ENCODE measurements at regions not wholly inside any gene's neighbourhood (a gene's known extent, or its start where the extent isn't known, plus 50 kb on each side); places are given as distances from the start of the nearest gene placed in this dataset.

DNA sequence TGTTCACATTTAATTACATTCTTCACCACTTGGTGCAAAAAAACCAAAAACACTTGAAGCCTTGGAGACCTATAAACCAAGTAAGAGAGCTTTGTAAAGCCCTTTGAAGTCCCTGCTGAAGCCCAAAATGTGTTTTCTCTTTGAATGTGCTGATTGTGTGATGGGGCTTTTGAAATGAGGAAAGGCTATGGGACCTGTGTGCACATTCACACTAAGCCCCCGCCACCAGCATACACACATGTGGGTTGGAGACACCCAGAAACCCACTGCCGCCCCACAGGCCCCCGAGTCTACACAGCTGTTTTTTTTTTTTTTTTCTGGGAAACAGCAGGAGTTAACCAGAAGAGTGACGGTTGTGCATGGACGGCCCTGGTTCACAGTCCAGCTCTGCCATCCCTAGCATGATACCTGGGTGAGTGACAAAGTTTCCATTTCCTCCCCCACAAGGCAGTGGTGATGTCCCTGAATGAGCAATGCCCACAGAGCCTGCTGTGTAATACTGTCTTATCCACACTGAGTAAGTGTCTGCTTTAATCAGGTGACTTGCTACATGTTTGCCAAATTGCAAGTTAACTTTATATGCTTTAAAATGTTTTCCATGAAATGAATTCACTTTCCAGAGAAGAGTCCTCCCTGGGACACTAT, 154.6 kb upstream of the GDF10 start:
- intact Hi-C loops (cut with DNase I; ENCODE audit: low total_unique reads), result no loop called here
- WGBS, 2 donors, result 88 to 89% methylated on average over 5 of the region's 5 CpGs

DNA sequence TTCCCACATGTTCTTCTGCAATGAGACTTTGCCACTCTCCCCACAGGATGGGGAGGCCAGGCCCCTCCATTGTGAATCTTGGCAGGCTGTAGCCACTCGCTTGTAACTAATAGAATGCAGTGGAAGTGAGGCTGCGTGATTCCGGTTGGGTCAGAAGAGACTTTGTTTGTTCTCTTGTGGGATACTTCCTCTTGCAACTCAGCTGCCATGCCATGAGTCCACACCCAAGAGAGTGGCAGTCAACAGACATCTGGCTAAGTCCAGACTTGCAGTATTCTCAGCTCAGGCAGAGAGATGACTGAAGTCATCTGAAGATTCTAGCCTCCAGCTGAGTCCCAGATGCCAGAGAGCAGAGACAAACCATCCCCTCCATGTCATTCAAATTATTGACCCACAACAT, 153.4 kb upstream of the GDF10 start:
- WGBS, 2 donors, result 14 to 16% methylated on average over 3 of the region's 3 CpGs
- TF ChIP-seq POLR2A (IDR thresholded peaks at IDR 0.05), result no peak
- TF ChIP-seq, protein P1, sequence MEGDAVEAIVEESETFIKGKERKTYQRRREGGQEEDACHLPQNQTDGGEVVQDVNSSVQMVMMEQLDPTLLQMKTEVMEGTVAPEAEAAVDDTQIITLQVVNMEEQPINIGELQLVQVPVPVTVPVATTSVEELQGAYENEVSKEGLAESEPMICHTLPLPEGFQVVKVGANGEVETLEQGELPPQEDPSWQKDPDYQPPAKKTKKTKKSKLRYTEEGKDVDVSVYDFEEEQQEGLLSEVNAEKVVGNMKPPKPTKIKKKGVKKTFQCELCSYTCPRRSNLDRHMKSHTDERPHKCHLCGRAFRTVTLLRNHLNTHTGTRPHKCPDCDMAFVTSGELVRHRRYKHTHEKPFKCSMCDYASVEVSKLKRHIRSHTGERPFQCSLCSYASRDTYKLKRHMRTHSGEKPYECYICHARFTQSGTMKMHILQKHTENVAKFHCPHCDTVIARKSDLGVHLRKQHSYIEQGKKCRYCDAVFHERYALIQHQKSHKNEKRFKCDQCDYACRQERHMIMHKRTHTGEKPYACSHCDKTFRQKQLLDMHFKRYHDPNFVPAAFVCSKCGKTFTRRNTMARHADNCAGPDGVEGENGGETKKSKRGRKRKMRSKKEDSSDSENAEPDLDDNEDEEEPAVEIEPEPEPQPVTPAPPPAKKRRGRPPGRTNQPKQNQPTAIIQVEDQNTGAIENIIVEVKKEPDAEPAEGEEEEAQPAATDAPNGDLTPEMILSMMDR (IDR thresholded peaks at IDR 0.05), result no peak
- DNase-seq (ENCODE audit: low spot score in 2 of 2), result peak in 1 of 2 donors; percentile 53
- intact Hi-C loops (cut with DNase I; ENCODE audit: low total_unique reads), result no loop called here
- no peak overlapping the region for H3K4me3 ChIP-seq (ENCODE audit: low read depth, poor library complexity, severe bottlenecking)

More for the DNA sequence above, 154.6 kb upstream of the GDF10 start:
- DNase-seq (ENCODE audit: low spot score in 2 of 2), result no peak
- TF ChIP-seq, protein P1 (IDR thresholded peaks at IDR 0.05), result no peak
- TF ChIP-seq POLR2A (IDR thresholded peaks at IDR 0.05), result no peak
- no peak overlapping the region for H3K4me3 ChIP-seq (ENCODE audit: low read depth, poor library complexity, severe bottlenecking)

DNA sequence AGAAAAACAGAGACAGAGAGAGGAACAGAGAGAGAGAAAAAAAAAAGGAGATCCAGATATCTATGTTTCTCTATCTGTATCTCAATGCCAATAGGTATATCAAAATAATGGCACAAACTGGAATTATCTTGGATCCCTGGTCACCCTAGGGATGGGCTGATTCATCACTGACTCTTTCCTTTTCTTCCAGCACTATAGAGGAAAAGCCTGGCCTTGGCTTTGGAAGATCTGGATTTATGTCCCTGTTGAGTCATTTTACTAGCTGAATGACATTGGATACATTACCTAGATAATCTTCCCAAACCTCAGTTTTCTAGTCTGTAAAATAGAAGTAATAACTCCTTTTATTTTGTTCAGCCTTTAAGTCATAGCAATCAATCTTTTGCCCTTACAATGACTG, 152.8 kb upstream of the GDF10 start:
- intact Hi-C loops (cut with DNase I; ENCODE audit: low total_unique reads), result no loop called here
- H3K4me3 ChIP-seq (ENCODE audit: low read depth, poor library complexity, severe bottlenecking), result no peak overlapping the region
- DNase-seq (ENCODE audit: low spot score in 2 of 2), result no peak
- TF ChIP-seq, protein P1 (IDR thresholded peaks at IDR 0.05), result no peak

DNA sequence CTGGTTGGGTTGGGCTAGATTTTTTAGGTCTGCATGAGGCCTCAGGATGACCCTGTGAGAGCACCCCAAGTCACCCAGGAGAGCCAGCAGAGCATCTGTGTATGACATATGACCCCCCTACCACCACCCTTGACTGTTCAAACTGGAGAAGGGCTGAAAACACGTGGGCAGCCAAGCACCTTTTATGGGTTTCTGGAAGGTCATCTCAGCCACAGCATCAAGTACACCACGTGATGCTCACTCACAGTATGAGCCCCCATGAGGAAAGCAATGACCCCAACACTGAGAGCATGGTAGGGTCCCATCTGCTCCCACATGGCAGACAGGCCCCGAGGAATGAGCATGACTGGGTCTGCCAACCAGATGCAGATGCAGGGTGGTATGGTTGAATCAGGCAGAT, 149.4 kb upstream of the GDF10 start:
- WGBS, 2 donors, result 81 to 93% methylated on average over 3 of the region's 3 CpGs

DNA sequence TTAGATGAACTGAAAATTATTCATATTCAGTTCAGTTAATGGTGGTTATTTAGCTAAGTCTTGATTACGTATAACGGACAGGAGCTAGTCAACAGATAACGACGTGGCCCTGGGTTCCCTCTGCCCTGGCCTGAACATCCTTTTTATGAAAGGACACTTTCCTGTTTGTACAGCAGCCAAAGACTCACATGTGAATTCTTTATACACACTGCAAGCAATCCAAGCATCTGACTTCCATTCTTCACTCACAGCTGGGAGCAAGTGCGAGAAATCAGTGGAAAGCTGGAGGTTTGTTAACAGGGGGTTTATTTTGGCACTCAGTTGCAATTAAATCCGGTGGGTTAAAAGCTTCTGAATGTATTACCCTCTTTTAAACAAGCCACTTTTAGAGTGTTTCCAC, 148.1 kb upstream of the GDF10 start:
- H3K4me3 ChIP-seq (ENCODE audit: low read depth, poor library complexity, severe bottlenecking), result no peak overlapping the region
- DNase-seq (ENCODE audit: low spot score in 2 of 2), result no peak
- intact Hi-C loops (cut with DNase I; ENCODE audit: low total_unique reads), result no loop called here
- 61 to 66% methylated on average over 6 of the region's 6 CpGs for WGBS, 2 donors
- TF ChIP-seq, protein P1 (IDR thresholded peaks at IDR 0.05), result no peak
- no peak for TF ChIP-seq POLR2A (IDR thresholded peaks at IDR 0.05)

More for the DNA sequence above, 149.4 kb upstream of the GDF10 start:
- no peak for TF ChIP-seq POLR2A (IDR thresholded peaks at IDR 0.05)
- TF ChIP-seq, protein P1 (IDR thresholded peaks at IDR 0.05), result no peak
- DNase-seq (ENCODE audit: low spot score in 2 of 2), result no peak
- intact Hi-C loops (cut with DNase I; ENCODE audit: low total_unique reads), result no loop called here
- no peak overlapping the region for H3K4me3 ChIP-seq (ENCODE audit: low read depth, poor library complexity, severe bottlenecking)

DNA sequence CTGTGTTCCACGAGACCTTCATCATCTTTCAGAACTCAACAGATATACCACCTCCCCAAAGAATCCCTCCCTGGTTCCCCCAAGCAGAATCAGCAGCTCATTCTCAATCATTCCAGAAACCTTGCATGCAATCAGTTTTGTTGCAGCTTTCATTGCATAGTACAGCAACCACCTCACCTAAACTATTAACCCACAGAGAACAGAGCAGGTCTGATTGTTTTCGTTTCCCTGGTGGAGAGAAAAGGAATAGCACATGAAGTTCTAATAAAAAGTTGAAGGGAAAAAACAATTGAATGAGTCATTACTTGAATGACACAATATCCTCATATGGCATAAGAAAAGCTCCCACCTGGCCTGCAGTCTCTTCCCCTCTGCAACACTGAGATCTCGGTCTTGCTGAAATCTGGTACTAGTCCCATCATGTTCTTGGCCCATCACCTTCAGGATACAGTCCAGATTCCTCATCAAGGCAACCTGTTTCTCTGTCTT, 147.1 kb upstream of the GDF10 start:
- 53 to 54% methylated on average over 3 of the region's 3 CpGs for whole genome bisulfite sequencing, 2 donors
- H3K4me3 ChIP-seq (ENCODE audit: low read depth, poor library complexity, severe bottlenecking), result no peak overlapping the region
- TF ChIP-seq, protein P1 (IDR thresholded peaks at IDR 0.05), result no peak
- no peak for TF ChIP-seq POLR2A (IDR thresholded peaks at IDR 0.05)
- intact Hi-C loops (cut with DNase I; ENCODE audit: low total_unique reads), result no loop called here
- no peak for DNase-seq (ENCODE audit: low spot score in 2 of 2)

Data from lower leg skin (tissue), 4 donors.